ENCODE measurements at regions not wholly inside any gene's neighbourhood (a gene's known extent, or its start where the extent isn't known, plus 50 kb on each side); places are given as distances from the start of the nearest gene placed in this dataset.

DNA sequence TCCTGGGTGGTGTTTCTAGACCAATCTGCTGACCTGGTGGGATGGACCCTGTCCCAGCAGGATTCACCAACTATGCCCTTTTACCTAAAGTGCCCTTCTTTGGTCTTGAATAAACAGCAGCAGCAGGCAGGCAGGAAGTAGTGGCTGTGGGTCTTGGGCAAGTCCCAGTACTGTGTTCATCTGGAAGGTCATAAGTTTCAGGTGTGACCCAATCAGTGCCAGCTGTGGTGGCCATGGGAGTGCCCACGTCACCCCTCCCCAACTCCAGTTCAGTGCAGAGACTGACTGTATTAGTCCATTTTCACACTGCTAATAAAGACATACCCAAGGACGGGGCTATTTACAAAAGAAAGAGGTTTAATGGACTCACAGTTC is 148.3 kb upstream of the SRD5A2 start:
- WGBS, result 80% methylated on average over 2 of the region's 2 CpGs
- DNase-seq (ENCODE audit: low spot score in 2 of 2), result no peak
- Histone ChIP-seq H3K4me3 (no peak overlapping the region), H3K36me3 (no peaks in the 10 kb centered on the region), H3K4me1 (no peaks in the 10 kb centered on the region), H3K27me3 (no peaks in the 10 kb centered on the region), H3K9me3 (no peaks in the 10 kb centered on the region), H3K27ac (no peak overlapping the region)
- TF ChIP-seq, protein P1, sequence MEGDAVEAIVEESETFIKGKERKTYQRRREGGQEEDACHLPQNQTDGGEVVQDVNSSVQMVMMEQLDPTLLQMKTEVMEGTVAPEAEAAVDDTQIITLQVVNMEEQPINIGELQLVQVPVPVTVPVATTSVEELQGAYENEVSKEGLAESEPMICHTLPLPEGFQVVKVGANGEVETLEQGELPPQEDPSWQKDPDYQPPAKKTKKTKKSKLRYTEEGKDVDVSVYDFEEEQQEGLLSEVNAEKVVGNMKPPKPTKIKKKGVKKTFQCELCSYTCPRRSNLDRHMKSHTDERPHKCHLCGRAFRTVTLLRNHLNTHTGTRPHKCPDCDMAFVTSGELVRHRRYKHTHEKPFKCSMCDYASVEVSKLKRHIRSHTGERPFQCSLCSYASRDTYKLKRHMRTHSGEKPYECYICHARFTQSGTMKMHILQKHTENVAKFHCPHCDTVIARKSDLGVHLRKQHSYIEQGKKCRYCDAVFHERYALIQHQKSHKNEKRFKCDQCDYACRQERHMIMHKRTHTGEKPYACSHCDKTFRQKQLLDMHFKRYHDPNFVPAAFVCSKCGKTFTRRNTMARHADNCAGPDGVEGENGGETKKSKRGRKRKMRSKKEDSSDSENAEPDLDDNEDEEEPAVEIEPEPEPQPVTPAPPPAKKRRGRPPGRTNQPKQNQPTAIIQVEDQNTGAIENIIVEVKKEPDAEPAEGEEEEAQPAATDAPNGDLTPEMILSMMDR (IDR thresholded peaks at IDR 0.05), result no peak
- TF ChIP-seq EP300 (IDR thresholded peaks at IDR 0.05) (no peak), POLR2A (IDR thresholded peaks at IDR 0.05) (no peak)

DNA sequence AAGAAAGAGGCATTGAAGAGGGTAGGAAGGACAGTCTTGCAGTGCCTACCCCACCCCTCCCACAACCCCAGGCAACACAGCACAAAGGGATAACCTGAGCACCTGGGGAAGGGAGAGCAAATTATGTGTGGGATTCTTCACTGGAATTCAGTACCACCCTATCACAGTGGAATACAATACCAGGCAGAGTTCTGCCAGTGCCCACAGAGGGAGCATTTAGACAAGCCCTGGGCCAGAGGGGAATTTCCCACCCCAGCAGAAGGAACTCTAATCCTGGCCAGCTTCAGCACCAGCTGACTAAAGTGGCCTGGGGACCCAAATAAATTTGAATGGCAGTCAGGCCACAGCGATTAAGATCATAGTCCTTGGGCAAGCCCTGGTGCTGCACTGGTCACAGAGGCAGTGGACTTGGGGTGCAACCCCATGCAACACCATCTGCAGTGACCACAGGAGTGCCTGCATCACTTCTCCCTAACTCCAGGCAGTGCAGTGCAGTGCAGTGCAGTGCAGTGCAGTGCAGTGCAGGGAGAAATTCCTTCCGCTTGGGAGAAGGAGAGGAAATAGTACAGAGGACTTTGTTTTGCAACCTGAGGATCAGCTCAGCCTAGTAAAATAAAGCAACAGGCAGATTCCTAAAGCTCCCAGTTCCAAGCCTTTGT is 147.8 kb upstream of the SRD5A2 start:
- Histone ChIP-seq H3K9me3 (no peaks in the 10 kb centered on the region), H3K27me3 (no peaks in the 10 kb centered on the region), H3K36me3 (no peaks in the 10 kb centered on the region), H3K27ac (no peak overlapping the region), H3K4me1 (no peaks in the 10 kb centered on the region), H3K4me3 (no peak overlapping the region)
- TF ChIP-seq, protein P1 (IDR thresholded peaks at IDR 0.05), result no peak
- TF ChIP-seq POLR2A (IDR thresholded peaks at IDR 0.05) (no peak), POLR2AphosphoS5 (IDR thresholded peaks at IDR 0.05) (no peak), EP300 (IDR thresholded peaks at IDR 0.05) (no peak)
- DNase-seq (ENCODE audit: low spot score in 2 of 2), result no peak
- WGBS, result 73% methylated on average over 2 of the region's 2 CpGs

DNA sequence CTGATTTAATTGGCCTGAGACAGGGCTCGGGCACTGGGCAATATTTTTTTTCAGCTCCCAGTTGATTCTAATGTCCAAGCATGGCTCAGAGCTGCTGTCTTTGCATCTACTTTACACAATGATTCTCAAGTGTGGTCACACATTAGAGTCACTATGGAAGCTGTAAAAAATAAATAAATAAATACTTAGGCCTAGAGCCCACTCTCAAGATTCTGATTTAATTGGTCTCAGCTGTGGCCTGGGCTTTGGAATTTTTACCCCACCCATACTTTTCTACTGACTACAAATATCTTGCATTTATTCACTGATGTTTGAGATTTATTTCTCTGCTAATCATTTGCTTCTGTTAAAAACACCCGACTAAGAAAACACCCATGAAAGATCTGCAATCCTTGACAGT is 145.7 kb upstream of the SRD5A2 start:
- H3K27me3 ChIP-seq, result no peaks in the 10 kb centered on the region
- 65% methylated on average over 2 of the region's 2 CpGs for WGBS
- no peaks in the 10 kb centered on the region for H3K9me3 ChIP-seq
- TF ChIP-seq, protein P1 (IDR thresholded peaks at IDR 0.05), result no peak
- no peak for TF ChIP-seq POLR2AphosphoS5 (IDR thresholded peaks at IDR 0.05)
- no peak for TF ChIP-seq EP300 (IDR thresholded peaks at IDR 0.05)
- TF ChIP-seq POLR2A (IDR thresholded peaks at IDR 0.05), result no peak
- H3K4me3 ChIP-seq, result no peak overlapping the region
- DNase-seq (ENCODE audit: low spot score in 2 of 2), result no peak
- no peaks in the 10 kb centered on the region for H3K36me3 ChIP-seq
- H3K27ac ChIP-seq, result no peak overlapping the region
- no peaks in the 10 kb centered on the region for H3K4me1 ChIP-seq

- TF ChIP-seq POLR2AphosphoS5 (IDR thresholded peaks at IDR 0.05) (no peak), POLR2A (IDR thresholded peaks at IDR 0.05) (no peak), EP300 (IDR thresholded peaks at IDR 0.05) (no peak)
- TF ChIP-seq, protein P1 (IDR thresholded peaks at IDR 0.05), result no peak
- Histone ChIP-seq H3K27me3 (no peaks in the 10 kb centered on the region), H3K36me3 (no peaks in the 10 kb centered on the region), H3K9me3 (no peaks in the 10 kb centered on the region), H3K27ac (no peak overlapping the region), H3K4me1 (no peaks in the 10 kb centered on the region), H3K4me3 (no peak overlapping the region)
- DNase-seq (ENCODE audit: low spot score in 2 of 2), result no peak
- 82% methylated on average over 3 of the region's 3 CpGs for WGBS
These were observed 144.7 kb upstream of the SRD5A2 start for GRCh38 chr2:31725444-31725843.

DNA sequence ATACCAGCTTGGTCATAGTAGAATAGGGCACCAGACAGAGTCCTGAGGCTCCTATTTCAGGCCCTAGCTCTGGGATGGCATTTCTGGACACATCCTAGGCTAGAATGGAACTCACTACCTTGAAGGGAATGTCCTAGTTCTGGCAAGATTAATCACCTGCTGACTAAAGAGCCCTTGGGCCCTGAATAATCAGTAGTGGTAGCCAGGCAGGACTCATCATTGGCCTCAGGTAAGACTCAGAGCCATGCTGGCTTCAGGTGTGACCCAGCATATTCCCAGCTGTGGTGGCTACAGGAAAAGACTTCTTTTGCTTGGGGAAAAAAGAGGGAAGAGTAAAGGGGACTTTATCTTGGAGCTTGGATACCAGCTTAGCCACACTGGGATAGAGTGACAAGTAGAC is 131.0 kb upstream of the SRD5A2 start:
- H3K4me1 ChIP-seq, result no peaks in the 10 kb centered on the region
- no peak overlapping the region for H3K4me3 ChIP-seq
- H3K9me3 ChIP-seq, result no peaks in the 10 kb centered on the region
- TF ChIP-seq EP300 (IDR thresholded peaks at IDR 0.05) (no peak), POLR2AphosphoS5 (IDR thresholded peaks at IDR 0.05) (no peak), POLR2A (IDR thresholded peaks at IDR 0.05) (no peak)
- TF ChIP-seq, protein P1 (IDR thresholded peaks at IDR 0.05), result no peak
- H3K27me3 ChIP-seq, result no peaks in the 10 kb centered on the region
- no peaks in the 10 kb centered on the region for H3K36me3 ChIP-seq
- H3K27ac ChIP-seq, result no peak overlapping the region
- no peak for DNase-seq (ENCODE audit: low spot score in 2 of 2)
